ENCODE measurements at regions not wholly inside any gene's neighbourhood (a gene's known extent, or its start where the extent isn't known, plus 50 kb on each side); places are given as distances from the start of the nearest gene placed in this dataset.

DNA sequence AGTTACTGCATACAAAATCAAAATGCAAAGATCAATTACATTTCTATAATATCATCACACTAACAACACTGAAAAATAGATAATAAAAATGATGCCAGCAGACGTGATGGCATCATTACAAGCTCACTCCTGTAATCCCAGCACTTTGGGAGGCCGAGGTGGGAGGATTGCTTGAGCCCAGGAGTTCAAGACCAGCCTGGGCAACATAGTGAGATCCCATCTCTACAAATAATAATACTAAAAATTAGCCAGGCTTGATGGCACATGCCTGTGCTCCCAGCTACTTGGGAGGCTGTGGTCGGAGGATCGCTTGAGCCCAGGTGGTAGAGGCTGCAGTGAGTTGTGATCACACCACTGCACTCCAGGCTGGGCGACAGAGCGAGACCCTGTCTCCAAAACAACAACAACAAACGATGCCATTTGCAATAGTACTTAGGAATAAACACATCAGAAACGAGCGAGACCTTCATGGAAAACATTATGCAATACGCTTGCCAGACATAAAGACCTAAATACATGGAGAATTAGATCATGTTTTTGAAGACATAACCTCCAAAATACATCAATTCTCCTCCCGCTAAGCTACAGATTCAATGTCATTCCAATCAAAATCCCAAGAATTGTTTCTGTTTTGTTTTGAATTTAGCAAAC lies 86.6 kb upstream of the ERRFI1 start:
- no peak for DNase-seq

- DNase-seq = no peak
Observed at GRCh38 chr1:8111560-8111959, 85.5 kb upstream of the ERRFI1 start.

DNA sequence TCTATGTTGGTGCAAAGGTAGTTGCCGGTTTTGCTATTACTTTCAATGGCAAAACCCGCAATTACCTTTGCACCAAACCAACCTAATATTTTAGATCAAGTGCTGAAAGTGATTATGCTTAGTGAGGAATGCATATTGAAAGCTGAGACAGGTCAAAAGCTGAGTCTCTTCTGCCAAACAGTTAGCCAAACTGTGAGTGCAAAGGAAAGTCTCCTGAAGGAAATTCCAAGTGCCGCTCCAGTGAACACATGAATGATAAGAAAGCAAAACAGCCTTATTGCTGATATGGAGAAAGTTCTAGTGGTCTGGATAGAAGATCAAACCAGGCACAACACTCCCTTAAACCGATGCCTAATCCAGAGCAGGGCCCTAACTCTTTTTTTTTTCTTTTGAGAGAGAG lies 83.1 kb upstream of the ERRFI1 start:
- no peak for DNase-seq

GRCh38 chr1:8107897-8108296 lies 81.8 kb upstream of the ERRFI1 start:
- no peak for DNase-seq

GRCh38 chr1:8104278-8105236 lies 78.4 kb upstream of the ERRFI1 start:
- DNase-seq = no peak

- DNase-seq = no peak
Observed at GRCh38 chr1:8097908-8098307, 71.8 kb upstream of the ERRFI1 start.

DNA sequence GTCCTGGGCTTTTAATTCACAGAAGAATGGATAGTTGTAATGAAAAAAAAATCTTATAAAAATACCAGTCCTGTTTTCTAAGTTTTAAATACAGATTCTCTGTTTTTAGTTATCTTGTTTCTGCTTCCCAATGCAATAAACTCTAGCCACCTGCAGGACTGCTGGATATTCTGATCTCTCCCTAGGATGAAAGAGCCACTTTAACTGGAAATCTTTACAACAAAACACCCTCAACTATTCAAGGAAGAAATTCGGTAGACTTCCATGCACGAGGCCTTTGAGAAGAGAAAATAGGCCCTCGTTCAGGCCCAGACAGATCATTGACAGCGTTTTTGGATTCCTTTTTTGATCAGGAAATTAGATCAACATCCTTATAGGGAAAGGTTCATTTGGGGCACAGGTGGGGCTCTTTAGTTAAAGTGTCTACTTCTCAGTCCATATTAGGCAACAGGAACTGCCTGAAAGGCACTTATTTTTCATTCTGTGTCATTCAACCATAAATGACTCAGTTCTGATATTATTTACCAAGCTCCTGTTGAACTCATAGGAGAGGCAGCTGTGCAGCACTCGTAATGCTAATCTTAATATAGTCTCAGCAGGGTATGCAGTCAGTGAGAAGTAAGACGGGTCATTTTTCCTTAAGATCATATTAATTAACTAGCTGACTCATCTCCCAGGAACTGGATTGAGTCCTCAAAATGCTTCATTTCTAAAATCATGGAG lies 71.1 kb upstream of the ERRFI1 start:
- DNase-seq = peak; percentile 23

DNA sequence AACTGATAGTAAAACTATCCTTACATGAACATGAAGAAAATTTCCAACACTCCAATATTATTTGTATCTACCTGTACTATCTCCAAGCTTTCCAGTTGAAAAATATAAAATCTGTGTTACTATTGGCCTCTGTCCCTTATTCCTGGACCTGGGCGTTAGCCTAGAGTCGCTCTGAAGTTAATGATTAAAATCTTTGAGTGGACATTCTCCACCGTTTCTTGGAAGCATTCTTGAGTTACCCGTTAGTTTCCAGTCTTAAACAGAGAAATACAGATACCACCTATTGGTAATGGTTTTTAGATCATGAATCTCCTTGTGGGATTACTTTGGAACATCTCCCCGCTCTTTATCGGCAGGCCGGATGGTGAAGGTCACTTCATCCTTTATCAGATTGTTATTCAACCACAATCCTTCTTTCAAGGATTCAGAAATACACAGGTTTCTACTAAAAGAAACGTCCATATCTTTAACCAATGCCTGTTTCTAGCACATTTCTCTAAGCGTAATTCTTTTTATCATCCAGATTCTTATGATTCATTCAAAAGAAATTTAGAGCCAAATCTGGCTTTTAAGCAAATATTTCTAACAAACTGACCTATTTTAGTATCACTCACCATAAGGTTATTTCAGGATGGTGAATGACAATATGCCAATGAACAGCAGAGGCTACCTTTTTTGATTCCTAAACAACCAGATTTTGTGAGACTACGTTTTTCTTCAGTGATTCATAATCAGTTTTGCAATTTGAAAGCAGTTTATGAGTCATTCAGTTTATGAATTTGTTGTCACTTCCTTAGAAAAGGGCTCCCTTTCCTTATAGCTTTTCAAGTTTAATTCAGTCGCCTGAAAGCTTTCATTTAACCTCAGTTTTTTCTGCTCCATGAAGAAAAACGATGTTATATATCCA lies 70.2 kb upstream of the ERRFI1 start:
- no peak for DNase-seq

- no peak for DNase-seq
Observed at GRCh38 chr1:8095584-8095983, 69.5 kb upstream of the ERRFI1 start.

DNA sequence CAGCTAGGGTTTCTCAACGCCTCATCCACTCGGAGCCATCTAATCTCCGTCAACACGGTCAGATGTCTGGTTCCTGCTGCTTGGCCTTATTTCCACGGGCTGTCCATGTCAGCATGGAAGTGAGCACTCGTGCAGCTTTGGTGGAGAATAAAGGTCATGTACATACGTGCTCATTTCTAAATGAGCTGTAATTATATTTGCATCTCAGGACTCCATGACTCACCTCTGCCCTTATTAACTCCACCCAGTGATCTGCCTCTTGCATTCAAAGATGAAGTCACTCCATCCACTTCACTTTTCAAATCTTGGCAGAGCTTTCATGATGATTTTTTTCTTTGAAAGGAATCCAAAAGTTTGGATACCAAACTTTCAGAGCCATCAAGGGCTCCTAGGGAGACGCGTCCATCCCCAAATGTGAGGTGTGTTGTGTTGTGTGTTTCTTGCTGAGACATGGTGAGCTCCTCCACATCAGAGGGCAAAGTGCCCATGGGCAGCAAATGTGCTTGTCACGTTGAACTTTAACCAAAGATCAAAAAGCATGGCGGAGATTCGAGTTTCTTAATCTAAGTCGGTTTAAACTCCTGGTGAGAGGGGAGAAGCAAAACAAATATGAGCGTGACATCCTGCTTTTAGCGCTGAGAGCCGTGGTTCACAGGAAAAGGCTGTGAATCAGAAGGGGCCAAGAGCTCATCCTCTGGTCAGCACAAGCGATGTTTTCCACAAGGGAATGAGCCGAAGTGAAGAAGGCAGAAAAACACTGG lies 68.6 kb upstream of the ERRFI1 start:
- no peak for DNase-seq

- DNase-seq = no peak
Observed at GRCh38 chr1:8093221-8093980, 67.3 kb upstream of the ERRFI1 start.

DNA sequence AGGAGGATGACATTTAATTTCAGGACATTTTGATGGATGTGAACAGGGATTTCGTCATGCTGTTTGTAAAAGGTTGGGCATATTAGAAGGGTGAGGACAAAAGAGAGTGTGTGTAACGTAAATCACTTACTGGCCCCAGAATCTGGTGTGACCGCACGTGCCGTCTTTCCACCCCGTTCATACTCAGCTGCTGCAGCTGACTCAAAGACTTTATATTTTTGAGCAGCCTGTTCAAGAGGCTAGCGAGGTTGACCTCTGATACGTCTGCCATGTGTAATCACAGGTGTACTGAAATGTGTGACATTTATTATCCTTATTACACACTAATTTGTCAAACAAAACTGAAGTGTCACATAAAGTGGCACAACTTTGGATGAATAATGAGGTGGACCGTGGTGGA lies 66.5 kb upstream of the ERRFI1 start:
- no peak for DNase-seq

DNA sequence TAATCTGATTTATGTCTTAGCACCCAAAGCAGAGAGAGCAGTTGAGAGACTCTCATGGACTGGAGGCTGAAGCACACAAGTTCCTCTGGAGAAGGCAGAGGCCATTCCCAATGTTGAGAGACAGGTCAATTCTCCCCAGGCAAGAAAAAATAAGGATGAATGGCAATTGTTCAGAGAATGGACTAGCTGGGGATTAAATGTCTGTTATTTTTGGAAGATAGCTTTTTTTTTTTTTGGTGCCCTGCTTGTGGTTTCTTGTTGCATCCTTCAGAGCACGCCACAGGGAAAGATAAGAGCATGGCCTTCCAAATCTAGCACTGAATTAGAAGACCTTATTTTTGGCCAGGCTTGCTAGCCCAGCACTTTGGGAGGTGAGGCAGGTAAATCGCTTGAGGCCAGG lies 65.6 kb upstream of the ERRFI1 start:
- DNase-seq = no peak

DNA sequence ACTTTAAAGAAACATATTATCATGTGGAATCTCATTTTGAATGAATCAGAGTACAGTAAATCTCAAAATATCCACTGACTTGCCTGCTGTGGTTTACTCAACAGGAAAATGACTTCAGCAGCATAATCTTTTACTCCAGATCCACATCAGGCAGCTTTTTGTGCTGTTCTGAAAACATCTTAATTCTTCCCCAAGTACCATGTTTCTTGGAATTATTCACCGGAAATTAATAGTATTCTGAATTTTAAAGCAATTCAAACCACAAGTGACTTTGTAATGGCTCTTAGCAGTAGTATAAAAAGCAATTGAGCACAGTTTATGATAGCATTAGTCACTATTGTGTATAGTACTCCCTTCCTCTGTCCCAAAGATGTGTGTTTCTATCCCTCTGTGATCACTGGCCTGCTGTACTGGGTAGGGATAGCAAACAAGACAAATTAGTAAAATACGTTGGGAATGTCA lies 64.2 kb upstream of the ERRFI1 start:
- DNase-seq = no peak

GRCh38 chr1:8089535-8090228 lies 63.6 kb upstream of the ERRFI1 start:
- DNase-seq = no peak

- DNase-seq = no peak
Observed at GRCh38 chr1:8086055-8086454, 59.9 kb upstream of the ERRFI1 start.

- no peak for DNase-seq
Observed at GRCh38 chr1:8084913-8085312, 58.8 kb upstream of the ERRFI1 start.

DNA sequence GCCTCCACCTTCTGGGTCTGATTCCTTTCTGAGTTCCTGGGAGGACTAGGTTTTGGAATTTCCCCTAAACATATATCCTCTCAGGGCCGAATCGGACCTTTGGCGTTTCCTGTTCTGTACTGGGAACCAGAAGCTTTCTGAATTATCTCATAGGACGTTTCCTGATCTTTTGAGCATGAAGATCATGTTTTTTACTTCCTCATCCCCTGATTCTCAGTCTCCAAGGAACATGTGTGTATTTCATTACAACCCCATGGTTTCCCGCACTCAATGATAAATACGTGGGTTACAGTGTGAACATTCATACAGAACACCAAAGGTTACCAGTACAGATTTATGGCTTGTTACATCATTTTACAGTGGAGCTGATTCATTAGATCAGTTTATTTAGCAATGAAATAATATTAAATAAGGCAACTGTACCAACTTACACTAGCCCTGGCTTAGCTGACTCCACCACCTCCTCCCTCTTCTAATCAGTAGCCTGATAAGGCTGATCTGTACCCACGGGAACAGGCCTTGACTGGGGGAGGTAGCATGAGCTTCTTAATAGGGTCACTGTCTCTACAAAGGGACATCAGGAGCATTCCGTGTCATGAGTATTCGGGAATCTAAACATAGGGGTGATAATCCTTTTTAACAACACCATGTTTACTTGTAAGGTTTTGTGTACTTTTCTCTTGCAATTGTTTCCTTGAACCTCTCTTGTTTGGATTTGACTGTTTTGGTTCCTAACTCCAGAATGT lies 57.8 kb upstream of the ERRFI1 start:
- DNase-seq = no peak

GRCh38 chr1:8082945-8083344 lies 56.8 kb upstream of the ERRFI1 start:
- DNase-seq = no peak
